NCI-H1694 treated with DMSO at 0.1 percent for 48 hours (cell line): ENCODE measurements at regions not wholly inside any gene's neighbourhood (a gene's known extent, or its start where the extent isn't known, plus 50 kb on each side); places are given as distances from the start of the nearest gene placed in this dataset.

Experiments
- DNase-seq: peaks from one replicate; lab custom pipeline; 2025; lab: John Stamatoyannopoulos, UW

DNA sequence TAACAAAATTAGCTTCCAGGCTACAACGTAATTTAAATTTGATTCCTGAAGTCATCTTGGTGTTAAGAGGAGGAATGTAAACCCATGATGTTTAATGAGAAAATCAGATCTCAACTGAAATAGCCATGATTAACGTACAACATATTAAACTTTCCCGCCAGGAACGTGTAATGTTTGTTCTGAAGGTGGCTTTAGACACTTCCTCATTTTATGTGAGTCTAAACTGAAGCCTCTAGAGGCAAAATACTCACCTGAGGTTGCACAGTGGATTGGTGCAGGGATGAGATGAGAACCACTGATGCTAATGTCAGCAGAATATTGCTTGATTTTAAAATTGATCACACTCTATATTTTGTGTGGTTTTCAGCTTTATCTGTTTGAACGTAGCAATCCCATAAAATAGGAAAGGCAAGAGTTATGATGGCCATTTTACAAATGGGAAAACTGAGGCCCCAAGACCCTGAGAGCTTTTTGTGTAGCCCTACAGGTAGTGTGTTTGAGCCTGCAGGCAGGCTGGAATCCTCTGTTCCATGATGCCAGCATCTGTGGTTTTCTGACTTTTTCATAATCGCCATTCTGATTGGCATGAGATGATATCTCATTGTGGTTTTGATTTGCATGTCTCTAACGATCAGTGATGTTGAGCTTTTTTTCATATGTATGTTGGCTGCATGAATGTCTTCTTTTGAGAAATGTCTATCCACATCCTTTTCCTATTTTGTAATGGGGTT, 243.7 kb upstream of the BMPER start:
- no peak for DNase-seq

- DNase-seq: no peak
Observed at GRCh38 chr7:33666531-33666930, 238.8 kb upstream of the BMPER start.

DNA sequence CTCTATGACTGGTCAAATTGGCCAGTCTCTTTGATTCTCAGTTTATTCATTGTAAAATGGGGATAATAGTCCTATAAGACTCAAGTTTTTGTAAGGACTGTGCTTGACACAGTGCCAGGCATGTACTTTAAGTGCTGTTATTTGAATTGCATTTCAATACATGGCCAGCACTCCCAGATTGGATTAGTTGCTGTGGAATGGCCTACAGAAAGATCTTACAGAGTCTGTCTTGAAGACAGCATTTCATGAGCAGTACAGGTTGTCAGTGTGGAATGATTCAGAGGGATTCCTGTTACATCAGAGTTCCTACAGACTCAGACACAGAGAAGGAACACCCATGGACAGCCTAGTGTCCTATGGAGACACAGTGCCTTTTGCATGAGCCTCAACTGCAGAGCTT, 238.1 kb upstream of the BMPER start:
- DNase-seq: no peak

DNA sequence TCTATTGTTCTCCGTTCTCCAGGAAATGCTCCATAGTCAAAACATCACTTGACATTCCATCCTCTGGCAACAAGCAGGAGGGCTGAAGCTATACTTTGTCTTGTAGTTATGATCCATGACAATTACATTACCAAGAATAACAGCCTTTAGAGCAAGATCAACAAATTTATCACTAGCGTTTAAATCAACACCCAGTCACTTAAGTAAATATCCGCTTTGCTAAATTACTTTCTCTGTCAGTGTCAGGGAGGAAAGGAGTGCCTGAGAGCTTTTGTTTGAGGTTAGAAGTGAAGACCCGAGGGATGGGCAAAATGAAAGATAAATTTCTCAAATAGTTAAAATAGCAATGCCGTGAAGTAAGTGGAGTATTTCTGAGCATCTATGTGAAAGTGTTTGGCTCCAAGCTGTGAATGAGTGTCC, 236.1 kb upstream of the BMPER start:
- DNase-seq: no peak

- no peak for DNase-seq
Observed at GRCh38 chr7:33671531-33672262, 233.6 kb upstream of the BMPER start.

- no peak for DNase-seq
Observed at GRCh38 chr7:33673029-33673700, 232.2 kb upstream of the BMPER start.

GRCh38 chr7:33674804-33675411, 230.4 kb upstream of the BMPER start:
- DNase-seq: no peak

- DNase-seq: no peak
Observed at GRCh38 chr7:33677556-33677955, 227.8 kb upstream of the BMPER start.

DNA sequence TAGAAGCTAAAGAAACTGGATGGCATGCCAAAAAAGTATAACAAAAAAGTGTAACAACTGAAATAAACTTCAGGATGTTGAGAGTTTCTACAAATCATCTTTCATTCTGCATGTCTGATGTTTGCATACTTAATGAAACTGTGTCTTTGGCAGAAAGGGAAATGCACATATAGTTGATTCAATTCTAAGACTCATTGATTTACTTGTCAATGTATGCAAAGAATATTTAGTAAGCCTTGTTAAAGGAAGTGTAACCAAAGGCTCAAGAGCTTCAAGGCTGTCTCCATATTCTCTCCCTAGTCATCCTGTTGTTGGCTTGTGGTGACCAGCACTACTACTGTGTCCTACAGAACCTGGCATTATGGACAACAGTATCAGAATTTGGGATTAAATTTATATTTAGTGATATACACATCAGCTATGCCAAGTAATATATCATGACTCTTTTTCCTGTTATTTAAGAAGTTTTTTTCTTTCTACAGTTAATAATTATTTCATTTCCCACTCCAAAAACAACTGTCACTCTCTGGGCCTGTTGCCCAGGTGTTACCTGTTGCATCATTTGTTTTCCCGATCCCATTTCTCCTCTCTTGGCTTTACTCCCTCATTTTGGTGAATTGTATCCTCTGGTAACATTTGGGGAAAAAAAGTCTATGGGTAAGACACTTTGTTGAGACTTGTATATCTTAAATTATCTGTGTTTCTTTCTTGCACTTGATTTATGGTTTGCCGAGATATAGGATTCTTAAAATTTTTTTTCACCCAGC, 226.6 kb upstream of the BMPER start:
- peak; percentile 55 for DNase-seq

- DNase-seq: no peak
Observed at GRCh38 chr7:33680682-33681081, 224.7 kb upstream of the BMPER start.

- DNase-seq: no peak
Observed at GRCh38 chr7:33685503-33685902, 219.8 kb upstream of the BMPER start.

DNA sequence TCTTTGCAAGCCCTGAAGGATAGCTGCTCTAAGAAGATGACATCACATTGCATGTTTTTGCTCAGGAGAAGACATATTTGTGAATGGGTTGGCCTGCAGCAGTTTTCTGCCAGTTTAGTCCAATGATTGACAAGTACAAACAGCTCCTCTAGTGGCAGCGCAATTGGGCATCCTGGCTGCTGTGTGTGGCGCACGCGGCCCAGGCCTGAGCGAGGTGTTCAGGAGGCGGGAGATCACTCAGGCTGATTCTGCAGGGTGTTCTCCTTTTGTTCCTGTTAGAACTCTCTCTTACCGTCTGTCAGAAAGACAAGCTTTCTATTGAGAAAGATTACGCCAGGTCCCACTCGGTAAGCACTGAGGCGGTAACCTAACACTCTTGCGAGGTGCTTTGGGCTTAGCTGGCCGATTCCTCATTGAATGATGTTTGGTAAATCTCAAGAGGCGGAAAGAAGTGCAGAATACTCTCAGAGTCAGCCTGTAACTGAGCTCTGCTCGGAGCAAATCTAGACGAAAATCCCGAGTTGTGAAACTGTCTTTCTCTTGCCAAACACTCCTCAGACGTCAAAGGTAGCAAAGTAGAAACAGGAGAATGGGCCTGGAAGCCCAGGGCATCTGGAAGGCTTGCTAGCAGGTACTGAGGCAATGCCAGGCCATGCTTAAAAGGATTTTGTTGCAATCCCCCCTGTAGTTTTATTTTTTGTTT, 219.2 kb upstream of the BMPER start:
- DNase-seq: no peak

- no peak for DNase-seq
Observed at GRCh38 chr7:33687625-33688024, 217.7 kb upstream of the BMPER start.

- no peak for DNase-seq
Observed at GRCh38 chr7:33691180-33691579, 214.2 kb upstream of the BMPER start.

GRCh38 chr7:33692956-33693355, 212.4 kb upstream of the BMPER start:
- DNase-seq: no peak

DNA sequence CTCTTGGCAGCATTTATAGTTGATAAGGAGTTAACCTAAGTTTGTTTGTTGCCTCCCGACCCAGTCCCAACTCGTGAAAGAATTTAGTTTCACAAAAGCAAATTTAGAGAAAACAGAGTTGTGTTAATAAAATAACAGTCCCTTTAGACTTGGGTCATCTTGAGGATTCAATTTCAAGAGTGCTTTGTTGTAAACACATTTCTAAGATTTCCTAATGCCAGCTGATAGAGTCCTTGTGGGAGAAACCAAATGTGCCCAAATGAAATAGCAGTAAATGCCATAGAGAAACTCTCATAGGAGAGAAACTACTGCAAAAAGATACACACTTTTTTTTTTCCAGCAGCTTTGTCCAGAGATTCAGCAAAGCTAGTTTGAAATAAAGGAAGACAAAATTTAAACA, 211.3 kb upstream of the BMPER start:
- no peak for DNase-seq

- no peak for DNase-seq
Observed at GRCh38 chr7:33697616-33698015, 207.7 kb upstream of the BMPER start.

- no peak for DNase-seq
Observed at GRCh38 chr7:33698041-33698440, 207.3 kb upstream of the BMPER start.

- no peak for DNase-seq
Observed at GRCh38 chr7:33698692-33699128, 206.6 kb upstream of the BMPER start.

DNA sequence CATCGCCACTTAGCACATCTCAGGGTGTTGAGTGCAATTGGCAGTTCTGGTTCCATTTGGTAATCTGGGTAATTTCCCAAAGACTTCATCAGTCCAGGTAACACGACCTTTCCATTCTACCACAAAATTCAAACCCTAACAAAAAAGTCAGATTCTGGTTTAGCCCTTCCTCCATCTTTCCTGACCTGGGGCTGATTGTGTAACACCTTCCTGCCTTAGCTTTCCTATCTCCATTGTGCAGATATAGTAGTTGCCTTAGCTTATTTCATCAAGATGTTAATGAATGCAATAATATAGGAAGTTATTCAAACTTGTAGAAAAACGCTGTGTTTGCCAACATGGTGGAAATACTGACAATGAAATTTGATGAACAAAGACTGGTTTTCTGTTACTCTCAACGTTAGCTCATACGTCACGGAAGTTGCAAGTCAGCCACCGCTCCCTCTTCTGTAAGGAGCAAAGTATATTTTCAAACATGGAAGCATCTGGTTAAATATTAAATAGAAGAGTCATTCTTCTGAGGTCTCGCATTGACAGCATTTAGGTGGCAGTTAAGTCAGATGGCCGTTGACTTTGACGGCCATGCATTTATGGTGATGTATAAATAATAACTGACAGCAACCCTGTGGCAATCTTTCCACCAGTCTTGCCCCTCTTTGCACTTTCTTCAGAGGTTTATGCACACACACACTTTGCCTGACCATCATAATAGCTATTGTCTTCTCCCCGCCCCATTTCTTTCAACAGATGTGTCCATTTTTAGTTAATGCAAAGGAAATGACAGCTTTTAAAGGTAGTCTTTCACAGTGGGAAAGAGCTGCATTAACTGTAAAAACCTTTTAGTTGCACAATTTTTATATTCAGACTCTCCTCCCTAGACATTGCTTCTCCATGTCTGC, 205.1 kb upstream of the BMPER start:
- no peak for DNase-seq
